ENCODE measurements at regions not wholly inside any gene's neighbourhood (a gene's known extent, or its start where the extent isn't known, plus 50 kb on each side); places are given as distances from the start of the nearest gene placed in this dataset.

DNA sequence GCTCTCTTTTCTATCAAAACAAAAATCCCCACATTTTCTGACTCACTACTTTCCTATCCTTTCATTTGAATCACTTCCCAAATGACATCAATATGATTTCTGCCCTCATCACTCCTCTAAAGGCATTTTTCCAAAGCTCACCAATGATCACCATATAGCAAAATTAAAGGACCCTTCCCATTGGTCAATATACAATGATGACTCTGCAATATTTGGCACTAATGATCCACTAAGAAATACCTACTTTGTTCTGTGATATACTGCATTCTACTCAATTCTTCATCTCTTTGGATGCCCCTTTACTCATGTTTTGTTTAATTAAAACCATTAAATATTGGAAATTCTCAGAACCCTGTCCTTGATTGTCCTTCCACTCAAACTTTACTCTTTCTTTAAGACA is 200.3 kb upstream of the PTCHD4 start:
- Histone ChIP-seq H3K4me3 (ENCODE audit: control insufficient read depth in 1 of 7, extremely low read depth in 1 of 7, insufficient read depth in 4 of 7, low read depth in 2 of 7, low read length in 6 of 7) (no peak overlapping the region), H3K27ac (ENCODE audit: insufficient read depth in 1 of 2, low read depth in 1 of 2, low read length in 2 of 2, poor library complexity in 1 of 2, severe bottlenecking in 2 of 2) (no peak overlapping the region), H3K27me3 (replicated peaks in 2 of 5; ENCODE audit: control insufficient read depth in 4 of 5, insufficient read depth in 5 of 5, low read length in 4 of 5) (no peaks in the 10 kb centered on the region), H3K36me3 (ENCODE audit: control insufficient read depth in 4 of 4, insufficient read depth in 4 of 4, low read length in 3 of 4) (no peaks in the 10 kb centered on the region), H3K9me3 (ENCODE audit: control extremely low read depth in 1 of 5, control insufficient read depth in 4 of 5, insufficient read depth in 2 of 5, low read depth in 1 of 5, low read length in 4 of 5) (no peaks in the 10 kb centered on the region), H3K4me1 (ENCODE audit: control extremely low read depth in 1 of 4, control insufficient read depth in 4 of 4, insufficient read depth in 4 of 4, low read length in 3 of 4) (no peaks in the 10 kb centered on the region)
- POLR2A ChIA-PET = no interaction called here
- no peak for DNase-seq
- CTCF ChIA-PET = no interaction called here

GRCh38 chr6:48307573-48307972 is 196.6 kb upstream of the PTCHD4 start:
- POLR2A ChIA-PET = no interaction called here
- Histone ChIP-seq H3K4me1 (ENCODE audit: control extremely low read depth in 1 of 4, control insufficient read depth in 4 of 4, insufficient read depth in 4 of 4, low read length in 3 of 4) (no peaks in the 10 kb centered on the region), H3K4me3 (ENCODE audit: control insufficient read depth in 1 of 7, extremely low read depth in 1 of 7, insufficient read depth in 4 of 7, low read depth in 2 of 7, low read length in 6 of 7) (no peak overlapping the region), H3K36me3 (ENCODE audit: control insufficient read depth in 4 of 4, insufficient read depth in 4 of 4, low read length in 3 of 4) (no peaks in the 10 kb centered on the region), H3K9me3 (ENCODE audit: control extremely low read depth in 1 of 5, control insufficient read depth in 4 of 5, insufficient read depth in 2 of 5, low read depth in 1 of 5, low read length in 4 of 5) (peaks cover 0 to 6% (median 3%) of the 10 kb centered on the region in 5 experiments), H3K27me3 (replicated peaks in 2 of 5; ENCODE audit: control insufficient read depth in 4 of 5, insufficient read depth in 5 of 5, low read length in 4 of 5) (no peaks in the 10 kb centered on the region), H3K27ac (ENCODE audit: insufficient read depth in 1 of 2, low read depth in 1 of 2, low read length in 2 of 2, poor library complexity in 1 of 2, severe bottlenecking in 2 of 2) (no peak overlapping the region)
- 100% methylated on average over 1 of the region's 2 CpGs for WGBS (ENCODE audit: insufficient coverage)
- DNase-seq = no peak
- CTCF ChIA-PET = no interaction called here

DNA sequence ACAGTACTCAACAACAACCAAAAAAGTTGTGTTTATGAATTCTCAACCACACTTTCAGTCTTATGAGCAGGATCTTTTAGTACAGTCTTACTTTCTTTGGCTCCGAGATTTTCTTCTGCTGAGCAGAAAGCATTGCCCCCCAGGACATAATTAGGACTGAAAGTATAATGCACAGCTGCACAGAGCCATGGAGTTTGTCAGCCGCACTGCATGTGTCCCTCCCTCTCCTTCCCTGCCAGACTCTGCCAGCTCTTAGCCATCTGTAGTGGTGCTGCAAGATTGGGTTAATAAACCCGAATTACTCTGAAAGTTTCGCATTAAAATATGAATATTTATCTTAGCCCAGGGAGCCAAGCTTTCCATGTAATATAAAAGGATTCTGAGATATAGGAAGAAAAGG is 179.6 kb upstream of the PTCHD4 start:
- H3K4me3 ChIP-seq (ENCODE audit: control insufficient read depth in 1 of 7, extremely low read depth in 1 of 7, insufficient read depth in 4 of 7, low read depth in 2 of 7, low read length in 6 of 7) = no peak overlapping the region
- ChIA-PET CTCF (interaction anchor here (1.2 kb wide), 1 partner anchor 11 kb away, joined by 3 read pairs; no protein-coding TSS in a partner anchor), POLR2A (no interaction called here)
- H3K36me3 ChIP-seq (ENCODE audit: control insufficient read depth in 4 of 4, insufficient read depth in 4 of 4, low read length in 3 of 4) = no peaks in the 10 kb centered on the region
- peaks cover 0 to 5% (median 4%) of the 10 kb centered on the region in 5 experiments for H3K9me3 ChIP-seq (ENCODE audit: control extremely low read depth in 1 of 5, control insufficient read depth in 4 of 5, insufficient read depth in 2 of 5, low read depth in 1 of 5, low read length in 4 of 5)
- 100% methylated on average over 1 of the region's 4 CpGs for WGBS (ENCODE audit: insufficient coverage)
- DNase-seq = no peak
- H3K4me1 ChIP-seq (ENCODE audit: control extremely low read depth in 1 of 4, control insufficient read depth in 4 of 4, insufficient read depth in 4 of 4, low read length in 3 of 4) = no peaks in the 10 kb centered on the region
- H3K27me3 ChIP-seq (replicated peaks in 2 of 5; ENCODE audit: control insufficient read depth in 4 of 5, insufficient read depth in 5 of 5, low read length in 4 of 5) = no peaks in the 10 kb centered on the region
- no peak overlapping the region for H3K27ac ChIP-seq (ENCODE audit: insufficient read depth in 1 of 2, low read depth in 1 of 2, low read length in 2 of 2, poor library complexity in 1 of 2, severe bottlenecking in 2 of 2)

GRCh38 chr6:48289841-48290240 is 178.8 kb upstream of the PTCHD4 start:
- ChIA-PET CTCF (no interaction called here), POLR2A (no interaction called here)
- Histone ChIP-seq H3K27ac (ENCODE audit: insufficient read depth in 1 of 2, low read depth in 1 of 2, low read length in 2 of 2, poor library complexity in 1 of 2, severe bottlenecking in 2 of 2) (no peak overlapping the region), H3K9me3 (ENCODE audit: control extremely low read depth in 1 of 5, control insufficient read depth in 4 of 5, insufficient read depth in 2 of 5, low read depth in 1 of 5, low read length in 4 of 5) (peaks cover 0 to 5% (median 4%) of the 10 kb centered on the region in 5 experiments), H3K4me1 (ENCODE audit: control extremely low read depth in 1 of 4, control insufficient read depth in 4 of 4, insufficient read depth in 4 of 4, low read length in 3 of 4) (no peaks in the 10 kb centered on the region), H3K4me3 (ENCODE audit: control insufficient read depth in 1 of 7, extremely low read depth in 1 of 7, insufficient read depth in 4 of 7, low read depth in 2 of 7, low read length in 6 of 7) (no peak overlapping the region), H3K27me3 (replicated peaks in 2 of 5; ENCODE audit: control insufficient read depth in 4 of 5, insufficient read depth in 5 of 5, low read length in 4 of 5) (no peaks in the 10 kb centered on the region), H3K36me3 (ENCODE audit: control insufficient read depth in 4 of 4, insufficient read depth in 4 of 4, low read length in 3 of 4) (no peaks in the 10 kb centered on the region)
- no peak for DNase-seq
- WGBS (ENCODE audit: insufficient coverage) = 88% methylated on average over 5 of the region's 5 CpGs

DNA sequence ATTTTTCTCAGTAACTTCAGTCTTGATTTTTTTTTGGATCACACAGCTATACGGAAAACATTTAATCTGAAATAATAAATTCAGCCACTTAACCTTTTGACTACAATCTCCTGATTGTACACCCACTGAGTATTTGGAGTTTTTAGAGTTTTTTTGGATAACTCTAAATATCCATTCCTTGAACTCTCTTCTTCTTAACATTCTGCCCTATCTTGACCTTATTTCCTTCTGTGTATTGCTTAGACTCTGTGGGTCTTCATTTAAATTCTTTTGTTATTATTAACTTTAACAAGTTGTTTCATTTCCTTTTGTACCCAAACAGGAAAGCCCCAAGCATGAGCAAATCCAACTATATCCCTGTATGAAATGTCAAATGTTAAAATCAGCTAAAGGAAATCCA is 170.2 kb upstream of the PTCHD4 start:
- H3K4me1 ChIP-seq (ENCODE audit: control extremely low read depth in 1 of 4, control insufficient read depth in 4 of 4, insufficient read depth in 4 of 4, low read length in 3 of 4) = no peaks in the 10 kb centered on the region
- H3K27me3 ChIP-seq (replicated peaks in 2 of 5; ENCODE audit: control insufficient read depth in 4 of 5, insufficient read depth in 5 of 5, low read length in 4 of 5) = no peaks in the 10 kb centered on the region
- 100% methylated on average over 1 of the region's 1 CpG for WGBS (ENCODE audit: insufficient coverage)
- no peaks in the 10 kb centered on the region for H3K36me3 ChIP-seq (ENCODE audit: control insufficient read depth in 4 of 4, insufficient read depth in 4 of 4, low read length in 3 of 4)
- CTCF ChIA-PET = no interaction called here
- POLR2A ChIA-PET = no interaction called here
- H3K9me3 ChIP-seq (ENCODE audit: control extremely low read depth in 1 of 5, control insufficient read depth in 4 of 5, insufficient read depth in 2 of 5, low read depth in 1 of 5, low read length in 4 of 5) = peaks cover 0 to 3% (median 0%) of the 10 kb centered on the region in 5 experiments
- no peak overlapping the region for H3K4me3 ChIP-seq (ENCODE audit: control insufficient read depth in 1 of 7, extremely low read depth in 1 of 7, insufficient read depth in 4 of 7, low read depth in 2 of 7, low read length in 6 of 7)
- H3K27ac ChIP-seq (ENCODE audit: insufficient read depth in 1 of 2, low read depth in 1 of 2, low read length in 2 of 2, poor library complexity in 1 of 2, severe bottlenecking in 2 of 2) = no peak overlapping the region
- no peak for DNase-seq

GRCh38 chr6:48280035-48280620 is 169.1 kb upstream of the PTCHD4 start:
- H3K27ac ChIP-seq (ENCODE audit: insufficient read depth in 1 of 2, low read depth in 1 of 2, low read length in 2 of 2, poor library complexity in 1 of 2, severe bottlenecking in 2 of 2) = no peak overlapping the region
- WGBS (ENCODE audit: insufficient coverage) = no CpG with 5 or more reads among the region's 1 CpG
- H3K9me3 ChIP-seq (ENCODE audit: control extremely low read depth in 1 of 5, control insufficient read depth in 4 of 5, insufficient read depth in 2 of 5, low read depth in 1 of 5, low read length in 4 of 5) = peaks cover 0 to 3% (median 0%) of the 10 kb centered on the region in 5 experiments
- no peak for DNase-seq
- H3K4me3 ChIP-seq (ENCODE audit: control insufficient read depth in 1 of 7, extremely low read depth in 1 of 7, insufficient read depth in 4 of 7, low read depth in 2 of 7, low read length in 6 of 7) = no peak overlapping the region
- H3K36me3 ChIP-seq (ENCODE audit: control insufficient read depth in 4 of 4, insufficient read depth in 4 of 4, low read length in 3 of 4) = no peaks in the 10 kb centered on the region
- ChIA-PET POLR2A (no interaction called here), CTCF (no interaction called here)
- no peaks in the 10 kb centered on the region for H3K4me1 ChIP-seq (ENCODE audit: control extremely low read depth in 1 of 4, control insufficient read depth in 4 of 4, insufficient read depth in 4 of 4, low read length in 3 of 4)
- H3K27me3 ChIP-seq (replicated peaks in 2 of 5; ENCODE audit: control insufficient read depth in 4 of 5, insufficient read depth in 5 of 5, low read length in 4 of 5) = no peaks in the 10 kb centered on the region

- Histone ChIP-seq H3K27me3 (replicated peaks in 2 of 5; ENCODE audit: control insufficient read depth in 4 of 5, insufficient read depth in 5 of 5, low read length in 4 of 5) (no peaks in the 10 kb centered on the region), H3K36me3 (ENCODE audit: control insufficient read depth in 4 of 4, insufficient read depth in 4 of 4, low read length in 3 of 4) (no peaks in the 10 kb centered on the region), H3K4me3 (ENCODE audit: control insufficient read depth in 1 of 7, extremely low read depth in 1 of 7, insufficient read depth in 4 of 7, low read depth in 2 of 7, low read length in 6 of 7) (no peak overlapping the region), H3K4me1 (ENCODE audit: control extremely low read depth in 1 of 4, control insufficient read depth in 4 of 4, insufficient read depth in 4 of 4, low read length in 3 of 4) (no peaks in the 10 kb centered on the region), H3K27ac (ENCODE audit: insufficient read depth in 1 of 2, low read depth in 1 of 2, low read length in 2 of 2, poor library complexity in 1 of 2, severe bottlenecking in 2 of 2) (no peak overlapping the region), H3K9me3 (ENCODE audit: control extremely low read depth in 1 of 5, control insufficient read depth in 4 of 5, insufficient read depth in 2 of 5, low read depth in 1 of 5, low read length in 4 of 5) (peaks cover 0 to 3% (median 0%) of the 10 kb centered on the region in 5 experiments)
- CTCF ChIA-PET = no interaction called here
- 88% methylated on average over 1 of the region's 1 CpG for WGBS (ENCODE audit: insufficient coverage)
- POLR2A ChIA-PET = no interaction called here
- DNase-seq = no peak
Measured at GRCh38 chr6:48278261-48278660, 167.3 kb upstream of the PTCHD4 start.
